IMR-90 (cell line): ENCODE measurements at regions not wholly inside any gene's neighbourhood (a gene's known extent, or its start where the extent isn't known, plus 50 kb on each side); places are given as distances from the start of the nearest gene placed in this dataset.

Source experiments
- ATAC-seq: fragments of 200-7000 bp; cut with Tn5 transposase; 2 replicates; pipeline ENCODE4 v1.9.1; 2020; ENCODE audit warnings: low read depth, mild to moderate bottlenecking, moderate library complexity
- BruUV-seq: library from RNA; stranded (reverse); fragments of 400-500 nt; replicated peaks from 2 replicates; lab custom pipeline; 2021; lab: Mats Ljungman, UMichigan
- CTCF ChIA-PET: fragments of 300-600 bp; formaldehyde crosslinking; extraction: SDS; loops from one replicate; lab custom pipeline; 2021; ENCODE audit warnings: antibody characterized with exemption; lab: Yijun Ruan, JAX
- POLR2A ChIA-PET: fragments of 300-600 bp; sonication (Branson Sonifier 250); formaldehyde crosslinking; loops from one replicate; lab custom pipeline; 2022; ENCODE audit warnings: antibody characterized with exemption; ENCODE audit not compliant: unreplicated experiment; lab: Charles Lee
- DNase-seq: peaks from one replicate; pipeline ENCODE4 v3.0.0; 2013
- H2AFZ ChIP-seq: replicated peaks from 2 replicates; pipeline ENCODE3; 2013; ENCODE audit warnings: low read length, mild to moderate bottlenecking; ENCODE audit not compliant: poor library complexity
- H2AK5ac ChIP-seq: 2 replicates; pipeline ENCODE4 v1.6.1; 2013; ENCODE audit warnings: low read depth, low read length, inconsistent platforms
- H2AK9ac ChIP-seq: replicated peaks from 2 replicates; pipeline ENCODE3; 2013; ENCODE audit warnings: mild to moderate bottlenecking, low read depth, low read length, moderate library complexity; ENCODE audit not compliant: poor library complexity
- H2BK120ac ChIP-seq: 2 replicates; pipeline ENCODE4 v1.6.1; 2013; ENCODE audit warnings: low read depth, low read length, inconsistent platforms
- H2BK15ac ChIP-seq: 3 replicates; pipeline ENCODE4 v1.6.1; 2013; ENCODE audit warnings: low read depth, low read length, inconsistent platforms
- H2BK20ac ChIP-seq: 2 replicates; pipeline ENCODE4 v1.6.1; 2013; ENCODE audit warnings: low read depth, mild to moderate bottlenecking, inconsistent platforms, low read length, moderate library complexity
- H2BK5ac ChIP-seq: 2 replicates; pipeline ENCODE4 v1.6.1; 2013; ENCODE audit warnings: mild to moderate bottlenecking, low read depth, low read length, inconsistent platforms; ENCODE audit not compliant: poor library complexity, severe bottlenecking
- H3K14ac ChIP-seq: replicated peaks from 2 replicates; pipeline ENCODE4 v1.6.1; 2013; ENCODE audit warnings: low read depth, low read length, inconsistent platforms
- H3K18ac ChIP-seq: 2 replicates; pipeline ENCODE4 v1.6.1; 2013; ENCODE audit warnings: low read depth, low read length, control low read depth
- H3K23ac ChIP-seq: 2 replicates; pipeline ENCODE4 v1.6.1; 2013; ENCODE audit warnings: low read depth, low read length, inconsistent platforms
- H3K27ac ChIP-seq: 2 replicates; pipeline ENCODE4 v1.5.1; 2013; ENCODE audit warnings: mild to moderate bottlenecking, control low read depth, low read length; ENCODE audit not compliant: insufficient read depth
- H3K27me3 ChIP-seq: 2 replicates; pipeline ENCODE4 v1.6.1; 2013; ENCODE audit warnings: low read length; ENCODE audit not compliant: control insufficient read depth, insufficient read depth
- H3K36me3 ChIP-seq: 2 replicates; pipeline ENCODE4 v1.6.1; 2013; ENCODE audit warnings: low read length, mixed read lengths; ENCODE audit not compliant: control insufficient read depth, insufficient read depth
- H3K4ac ChIP-seq: 2 replicates; pipeline ENCODE4 v1.6.1; 2013; ENCODE audit warnings: low read depth, low read length, inconsistent platforms
- H3K4me1 ChIP-seq: 2 replicates; pipeline ENCODE4 v1.6.1; 2013; ENCODE audit warnings: low read length, mixed read lengths; ENCODE audit not compliant: control insufficient read depth, insufficient read depth
- H3K4me2 ChIP-seq: 2 replicates; pipeline ENCODE4 v1.6.1; 2013; ENCODE audit warnings: low read depth, mild to moderate bottlenecking, control low read depth, low read length, moderate library complexity
- H3K4me3 ChIP-seq: 2 replicates; pipeline ENCODE4 v1.5.1; 2013; ENCODE audit warnings: low read depth, mild to moderate bottlenecking, control low read depth, low read length, moderate library complexity; ENCODE audit not compliant: insufficient read depth
- H3K56ac ChIP-seq: 2 replicates; pipeline ENCODE4 v1.6.1; 2013; ENCODE audit warnings: low read length, inconsistent platforms; ENCODE audit not compliant: insufficient read depth; ENCODE audit errors: extremely low read depth
- H3K79me1 ChIP-seq, 2 experiments: 2 replicates each; pipeline ENCODE4 v1.6.1; 2013; ENCODE audit warnings: low read length in 2 of 2, inconsistent platforms in 1 of 2, low read depth in 1 of 2
- H3K9ac ChIP-seq: 2 replicates; pipeline ENCODE4 v1.6.1; 2013; ENCODE audit warnings: low read depth, low read length, control low read depth
- H3K9me1 ChIP-seq: 2 replicates; pipeline ENCODE4 v1.6.1; 2013; ENCODE audit warnings: low read length, inconsistent platforms; ENCODE audit not compliant: insufficient read depth
- H3K9me3 ChIP-seq: 2 replicates; pipeline ENCODE4 v1.6.1; 2013; ENCODE audit warnings: low read length; ENCODE audit not compliant: control insufficient read depth, insufficient read depth
- H4K20me1 ChIP-seq: 2 replicates; pipeline ENCODE4 v1.6.1; 2013; ENCODE audit warnings: low read length, inconsistent platforms; ENCODE audit not compliant: insufficient read depth
- H4K5ac ChIP-seq: 2 replicates; pipeline ENCODE4 v1.6.1; 2013; ENCODE audit warnings: mild to moderate bottlenecking, low read depth, low read length, control low read depth
- H4K8ac ChIP-seq, 2 experiments: 2 replicates each; pipeline ENCODE4 v1.6.1; 2013; ENCODE audit warnings: low read depth in 2 of 2, low read length in 2 of 2, control low read depth in 1 of 2, inconsistent platforms in 1 of 2
- H4K91ac ChIP-seq: 2 replicates; pipeline ENCODE4 v1.6.1; 2013; ENCODE audit warnings: low read depth, low read length, inconsistent platforms; ENCODE audit not compliant: insufficient read depth
- BHLHE40 ChIP-seq: fragments of 150-350 bp; IDR thresholded peaks from 2 replicates; pipeline ENCODE4 v1.6.1; 2016; ENCODE audit warnings: mild to moderate bottlenecking, low read depth, low read length
- CEBPB ChIP-seq: IDR thresholded peaks from 2 replicates; pipeline ENCODE4 v1.6.1; 2012; ENCODE audit warnings: low read depth, low read length, improper control_type of control experiment
- CHD1 ChIP-seq: IDR thresholded peaks from 2 replicates; pipeline ENCODE4 v1.6.1; 2012; ENCODE audit warnings: low read depth, low read length, improper control_type of control experiment
- CTCF ChIP-seq: conservative IDR thresholded peaks from 2 replicates; pipeline ENCODE4 v1.5.1; 2012; ENCODE audit warnings: mild to moderate bottlenecking, low read depth, low read length, improper control_type of control experiment
- FOS ChIP-seq: fragments of 150-350 bp; IDR thresholded peaks from 2 replicates; pipeline ENCODE4 v1.6.1; 2016; ENCODE audit warnings: low read depth, low read length
- MAFK ChIP-seq: IDR thresholded peaks from 2 replicates; pipeline ENCODE4 v1.6.1; 2012; ENCODE audit warnings: low read depth, low read length, improper control_type of control experiment
- MAZ ChIP-seq: IDR thresholded peaks from 2 replicates; pipeline ENCODE4 v1.6.1; 2012; ENCODE audit warnings: low read depth, mild to moderate bottlenecking, low read length, improper control_type of control experiment, moderate library complexity, borderline replicate concordance
- MXI1 ChIP-seq: IDR thresholded peaks from 2 replicates; pipeline ENCODE4 v1.6.1; 2012; ENCODE audit warnings: low read depth, mild to moderate bottlenecking, low read length, moderate library complexity, borderline replicate concordance
- NFE2L2 ChIP-seq: fragments of 150-350 bp; IDR thresholded peaks from 2 replicates; pipeline ENCODE4 v1.6.1; 2016; ENCODE audit warnings: low read depth, mild to moderate bottlenecking, low read length
- POLR2A ChIP-seq: IDR thresholded peaks from 2 replicates; pipeline ENCODE4 v1.6.1; 2012; ENCODE audit warnings: mild to moderate bottlenecking, low read depth, low read length
- RAD21 ChIP-seq: IDR thresholded peaks from 2 replicates; pipeline ENCODE4 v1.6.1; 2012; ENCODE audit warnings: low read length, improper control_type of control experiment
- RCOR1 ChIP-seq: IDR thresholded peaks from 2 replicates; pipeline ENCODE4 v1.6.1; 2012; ENCODE audit warnings: mild to moderate bottlenecking, low read length, improper control_type of control experiment; ENCODE audit not compliant: insufficient replicate concordance
- RFX5 ChIP-seq: IDR thresholded peaks from 2 replicates; pipeline ENCODE4 v1.8.0; 2012; ENCODE audit warnings: low read depth, mild to moderate bottlenecking, low read length, moderate library complexity
- SMC3 ChIP-seq: fragments of 150-350 bp; IDR thresholded peaks from 2 replicates; pipeline ENCODE4 v1.6.1; 2016; ENCODE audit warnings: low read depth, mild to moderate bottlenecking, antibody characterized with exemption, low read length, moderate library complexity
- WGBS, 2 experiments: methylation state at CpG; one replicate each; pipeline versions ENCODE4 v1.1.5 to v1.1.7; 2013; ENCODE audit warnings: missing lambda C conversion rate in 2 of 2; ENCODE audit not compliant: insufficient read length in 1 of 2; ENCODE audit errors: extremely low coverage in 2 of 2; 5-methylcytosine and 5-hydroxymethylcytosine counted together
- dilution Hi-C: fragments of 300-500 bp; cut with HindIII; formaldehyde crosslinking; loops from one replicate; pipeline ENCODE4 v1.14.3; 2018; ENCODE audit warnings: low sequenced_read_pairs; ENCODE audit not compliant: unreplicated experiment
- in situ Hi-C: fragments of 300-500 bp; cut with MboI; formaldehyde crosslinking; loops from 3 replicates; pipeline ENCODE4 v1.14.3; 2019; ENCODE audit warnings: low sequenced_read_pairs, inconsistent platforms, mixed read lengths
- intact Hi-C: fragments of 100-400 bp; cut with micrococcal nuclease; formaldehyde crosslinking; loops from 2 replicates; pipeline ENCODE4 v1.10.0; 2022
- TF ChIP-seq, protein P1 (sequence below): fragments of 150-350 bp; IDR thresholded peaks from 2 replicates; pipeline ENCODE4 v1.6.1; 2016; ENCODE audit warnings: low read depth, mild to moderate bottlenecking, low read length, moderate library complexity, borderline replicate concordance
- TF ChIP-seq, protein P2 (sequence below): fragments of 150-350 bp; IDR thresholded peaks from 2 replicates; pipeline ENCODE4 v1.6.1; 2017; ENCODE audit warnings: mild to moderate bottlenecking, antibody characterized with exemption, low read length, low read depth

- Histone ChIP-seq H3K9me1 (no peaks in the 10 kb centered on the region), H2BK15ac (no peak overlapping the region), H2BK120ac (no peak overlapping the region), H3K4me2 (no peak overlapping the region), H4K91ac (no peak overlapping the region), H4K20me1 (no peaks in the 10 kb centered on the region), H4K5ac (no peak overlapping the region), H3K27me3 (no peaks in the 10 kb centered on the region), H2AK5ac (no peak overlapping the region), H2AK9ac (no peak overlapping the region), H2BK5ac (no peak overlapping the region), H3K9ac (no peak overlapping the region), H3K56ac (no peak overlapping the region), H3K4me3 (no peak overlapping the region), H3K14ac (no peak overlapping the region), H3K23ac (no peak overlapping the region), H4K8ac (no peak overlapping the region), H3K27ac (no peak overlapping the region), H2AFZ (no peak overlapping the region), H3K18ac (no peak overlapping the region), H2BK20ac (no peak overlapping the region), H3K9me3 (peaks cover 4% of the 10 kb centered on the region; the same call in 1 of the 2 replicates), H3K36me3 (no peaks in the 10 kb centered on the region), H3K4me1 (no peaks in the 10 kb centered on the region), H3K79me1 (no peaks in the 10 kb centered on the region), H3K4ac (no peak overlapping the region)
- CTCF ChIA-PET = no interaction called here
- in situ Hi-C loops (no loop called here), dilution Hi-C loops (no loop called here), intact Hi-C loops (no loop called here)
- DNase-seq = no peak
- no peak for TF ChIP-seq MAFK
- TF ChIP-seq RCOR1 = no peak
- TF ChIP-seq NFE2L2 = no peak
- no peak for TF ChIP-seq SMC3
- TF ChIP-seq, protein P1, sequence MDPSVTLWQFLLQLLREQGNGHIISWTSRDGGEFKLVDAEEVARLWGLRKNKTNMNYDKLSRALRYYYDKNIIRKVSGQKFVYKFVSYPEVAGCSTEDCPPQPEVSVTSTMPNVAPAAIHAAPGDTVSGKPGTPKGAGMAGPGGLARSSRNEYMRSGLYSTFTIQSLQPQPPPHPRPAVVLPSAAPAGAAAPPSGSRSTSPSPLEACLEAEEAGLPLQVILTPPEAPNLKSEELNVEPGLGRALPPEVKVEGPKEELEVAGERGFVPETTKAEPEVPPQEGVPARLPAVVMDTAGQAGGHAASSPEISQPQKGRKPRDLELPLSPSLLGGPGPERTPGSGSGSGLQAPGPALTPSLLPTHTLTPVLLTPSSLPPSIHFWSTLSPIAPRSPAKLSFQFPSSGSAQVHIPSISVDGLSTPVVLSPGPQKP = no peak
- no peak for TF ChIP-seq CEBPB
- no peak for TF ChIP-seq POLR2A
- TF ChIP-seq CHD1 = no peak
- TF ChIP-seq BHLHE40 = no peak
- no peak for TF ChIP-seq CTCF
- TF ChIP-seq MAZ = no peak
- no peak for TF ChIP-seq MXI1
- TF ChIP-seq, protein P2, sequence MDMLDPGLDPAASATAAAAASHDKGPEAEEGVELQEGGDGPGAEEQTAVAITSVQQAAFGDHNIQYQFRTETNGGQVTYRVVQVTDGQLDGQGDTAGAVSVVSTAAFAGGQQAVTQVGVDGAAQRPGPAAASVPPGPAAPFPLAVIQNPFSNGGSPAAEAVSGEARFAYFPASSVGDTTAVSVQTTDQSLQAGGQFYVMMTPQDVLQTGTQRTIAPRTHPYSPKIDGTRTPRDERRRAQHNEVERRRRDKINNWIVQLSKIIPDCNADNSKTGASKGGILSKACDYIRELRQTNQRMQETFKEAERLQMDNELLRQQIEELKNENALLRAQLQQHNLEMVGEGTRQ = no peak
- TF ChIP-seq RAD21 = no peak
- TF ChIP-seq RFX5 = no peak
- TF ChIP-seq FOS = no peak
- POLR2A ChIA-PET = no interaction called here
- no peak for ATAC-seq
- WGBS, 2 experiments = 67% methylated on average over 2 of the region's 3 CpGs; no CpG with 5 or more reads in 1 of the 2 experiments
- BruUV-seq = no TSS peak
Measured at GRCh38 chr14:47961634-47962033, 286.2 kb upstream of the MDGA2 start.
